Aorta (tissue), 5 donors: ENCODE measurements at regions not wholly inside any gene's neighbourhood (a gene's known extent, or its start where the extent isn't known, plus 50 kb on each side); places are given as distances from the start of the nearest gene placed in this dataset.

ENCODE experiments used
- ATAC-seq: fragments of 200-7000 bp; cut with Tn5 transposase; one replicate; pipeline ENCODE4 v1.9.1; 2022; ENCODE audit warnings: moderate library complexity; ENCODE audit not compliant: low FRiP score
- DNase-seq, 2 donors: peaks; one replicate each; pipeline ENCODE4 v3.0.0-alpha.2; 2020
- H3K27ac ChIP-seq, 2 donors: one replicate each; pipeline ENCODE4 v1.5.1; 2013; ENCODE audit warnings: low read length in 2 of 2, mild to moderate bottlenecking in 2 of 2, moderate library complexity in 2 of 2, control low read depth in 1 of 2, inconsistent platforms in 1 of 2, low read depth in 1 of 2
- H3K27me3 ChIP-seq, 2 donors: one replicate each; pipeline ENCODE4 v1.6.1; 2013; ENCODE audit warnings: control low read depth in 1 of 2, low read length in 1 of 2, mild to moderate bottlenecking in 1 of 2, moderate library complexity in 1 of 2; ENCODE audit not compliant: insufficient read depth in 2 of 2, control insufficient read depth in 1 of 2
- H3K36me3 ChIP-seq, 2 donors: one replicate each; pipeline ENCODE4 v1.6.1; 2013; ENCODE audit warnings: control low read depth in 1 of 2, low read length in 1 of 2, mild to moderate bottlenecking in 1 of 2; ENCODE audit not compliant: insufficient read depth in 2 of 2, control insufficient read depth in 1 of 2
- H3K4me1 ChIP-seq, 2 donors: one replicate each; pipeline ENCODE4 v1.6.1; 2013; ENCODE audit warnings: low read length in 2 of 2, control low read depth in 1 of 2, mild to moderate bottlenecking in 1 of 2, moderate library complexity in 1 of 2; ENCODE audit not compliant: insufficient read depth in 2 of 2, control insufficient read depth in 1 of 2
- H3K4me3 ChIP-seq, 2 donors: one replicate each; pipeline ENCODE4 v1.5.1; 2013; ENCODE audit warnings: low read length in 2 of 2, control low read depth in 1 of 2, mild to moderate bottlenecking in 1 of 2
- H3K9me3 ChIP-seq: one replicate; pipeline ENCODE4 v1.6.1; 2013; ENCODE audit warnings: mild to moderate bottlenecking, low read length; ENCODE audit not compliant: control insufficient read depth
- WGBS, 2 donors: extraction: QIAGEN DNeasy Blood & Tissue Kit; methylation state at CpG; one replicate each; pipeline ENCODE4 v1.1.7; 2013; 5-methylcytosine and 5-hydroxymethylcytosine counted together
- intact Hi-C, 2 donors: fragments of 100-400 bp; cut with DNase I; formaldehyde crosslinking; loops; one replicate each; pipeline versions ENCODE4 v1.14.2 to v1.15.0; 2022
- donor health status: healthy with polysubstance abuse.
- donor health status: Bipolar disorder and iron deficiency.
- donor health status: DM: no; HTN: no; CAD: no.
- donor health status: DM: no; HTN: no; CAD: no.
- donor health status: DM: yes; HTN: yes; CAD: no.

DNA sequence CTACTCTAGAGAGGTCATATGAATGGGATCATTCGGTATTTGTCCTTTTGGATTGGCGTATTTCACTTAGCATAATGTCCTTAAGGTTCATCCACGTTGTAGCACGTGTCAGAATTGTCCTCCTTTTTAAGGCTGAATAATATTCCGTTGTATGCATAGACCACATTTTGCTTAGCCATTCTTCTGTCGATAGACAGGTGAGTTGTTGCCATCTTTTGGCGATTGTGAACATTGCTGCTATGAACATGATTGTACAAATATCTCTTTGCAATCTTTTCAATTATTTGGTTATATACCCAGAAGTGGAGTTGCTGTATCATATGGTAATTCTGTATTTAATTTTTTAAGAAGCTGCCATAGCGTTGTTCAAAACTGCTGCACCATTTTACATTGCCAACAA, 52.4 kb upstream of the GOLGA8J start:
- Histone ChIP-seq H3K9me3 (no peaks in the 10 kb centered on the region), H3K27me3 (no peaks in the 10 kb centered on the region), H3K36me3 (no peaks in the 10 kb centered on the region), H3K27ac (no peak overlapping the region), H3K4me3 (no peak overlapping the region), H3K4me1 (no peaks in the 10 kb centered on the region)
- intact Hi-C loops, result no loop called here
- DNase-seq (no peak), ATAC-seq (no peak)
- 87 to 89% methylated on average over 8 of the region's 8 CpGs for WGBS, 2 donors

GRCh38 chr15:30023798-30024295, 58.9 kb upstream of the GOLGA8J start:
- Histone ChIP-seq H3K4me3 (no peak overlapping the region), H3K36me3 (no peaks in the 10 kb centered on the region), H3K4me1 (peaks cover 0 to 1% of the 10 kb centered on the region in 2 donors), H3K27ac (no peak overlapping the region), H3K27me3 (no peaks in the 10 kb centered on the region), H3K9me3 (no peaks in the 10 kb centered on the region)
- intact Hi-C loops, result no loop called here
- no peak for DNase-seq
- WGBS, 2 donors, result 38 to 40% methylated on average over 6 of the region's 6 CpGs
- no peak for ATAC-seq

DNA sequence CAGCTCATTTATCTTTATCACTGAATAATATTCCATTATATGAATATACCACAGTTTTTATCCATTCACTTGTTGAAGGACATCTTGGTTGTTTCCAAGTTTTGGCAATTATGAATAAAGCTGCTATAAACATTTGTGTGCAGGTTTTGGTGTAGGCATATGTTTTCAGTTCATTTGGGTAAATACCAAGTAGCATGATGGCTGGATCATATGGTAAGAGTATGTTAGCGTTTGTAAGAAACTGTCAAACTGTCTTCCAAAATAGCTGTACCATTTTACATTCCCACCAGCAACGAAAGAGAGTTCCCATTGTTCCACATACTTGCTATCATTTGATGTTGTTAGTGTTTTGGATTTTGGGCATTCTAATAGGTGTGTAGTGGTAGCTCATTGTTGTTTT, 72.0 kb upstream of the GOLGA8J start:
- Histone ChIP-seq H3K9me3 (peaks cover 3% of the 10 kb centered on the region), H3K27ac (no peak overlapping the region), H3K4me1 (no peaks in the 10 kb centered on the region), H3K4me3 (no peak overlapping the region), H3K27me3 (no peaks in the 10 kb centered on the region), H3K36me3 (no peaks in the 10 kb centered on the region)
- intact Hi-C loops, result no loop called here
- DNase-seq (no peak), ATAC-seq (no peak)
- 82 to 90% methylated on average over 2 of the region's 2 CpGs for WGBS, 2 donors

- peaks cover 3% of the 10 kb centered on the region for H3K9me3 ChIP-seq
- intact Hi-C loops, result no loop called here
- DNase-seq (no peak), ATAC-seq (no peak)
- H3K27ac ChIP-seq, result no peak overlapping the region
- H3K27me3 ChIP-seq, result no peaks in the 10 kb centered on the region
- WGBS, 2 donors, result 97 to 98% methylated on average over 1 of the region's 1 CpG
- no peak overlapping the region for H3K4me3 ChIP-seq
- no peaks in the 10 kb centered on the region for H3K4me1 ChIP-seq
- H3K36me3 ChIP-seq, result no peaks in the 10 kb centered on the region
These were observed 74.6 kb upstream of the GOLGA8J start for GRCh38 chr15:30008156-30008555.

- DNase-seq (no peak), ATAC-seq (no peak)
These were observed 81.2 kb upstream of the GOLGA8J start for GRCh38 chr15:30001602-30002001.

DNA sequence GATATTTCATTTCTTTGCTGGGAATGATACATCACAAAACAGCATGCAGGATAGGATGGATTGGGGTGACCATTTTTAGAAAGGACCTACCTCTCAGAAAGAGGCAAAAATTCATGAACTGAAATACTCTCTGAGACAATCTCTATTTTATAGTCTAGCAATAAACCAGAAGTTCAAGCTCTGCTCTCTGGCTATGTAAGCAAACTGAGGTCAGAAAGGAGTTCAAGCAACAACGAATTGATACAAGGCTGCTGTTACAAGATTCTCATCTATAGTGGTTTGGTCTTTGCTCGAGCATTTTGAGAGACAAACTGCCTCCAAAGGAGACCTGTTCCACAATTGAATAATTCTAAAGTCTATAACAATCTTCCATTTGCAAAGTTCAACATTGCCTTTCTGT, 84.7 kb upstream of the GOLGA8J start:
- H3K36me3 ChIP-seq, result no peaks in the 10 kb centered on the region
- no peak overlapping the region for H3K4me3 ChIP-seq
- intact Hi-C loops, result no loop called here
- ATAC-seq, result no peak
- no peak for DNase-seq
- H3K9me3 ChIP-seq, result no peaks in the 10 kb centered on the region
- 88 to 89% methylated on average over 2 of the region's 2 CpGs for WGBS, 2 donors
- no peaks in the 10 kb centered on the region for H3K27me3 ChIP-seq
- no peaks in the 10 kb centered on the region for H3K4me1 ChIP-seq
- H3K27ac ChIP-seq, result no peak overlapping the region

More at GRCh38 chr15:30001602-30002001, 81.2 kb upstream of the GOLGA8J start:
- Histone ChIP-seq H3K4me1 (no peaks in the 10 kb centered on the region), H3K4me3 (no peak overlapping the region), H3K27ac (no peak overlapping the region), H3K27me3 (no peaks in the 10 kb centered on the region), H3K36me3 (no peaks in the 10 kb centered on the region), H3K9me3 (no peaks in the 10 kb centered on the region)
- WGBS, 2 donors, result 60 to 62% methylated on average over 5 of the region's 5 CpGs
- intact Hi-C loops, result no loop called here

- Histone ChIP-seq H3K36me3 (no peaks in the 10 kb centered on the region), H3K27me3 (no peaks in the 10 kb centered on the region), H3K4me1 (no peaks in the 10 kb centered on the region), H3K27ac (no peak overlapping the region), H3K9me3 (no peaks in the 10 kb centered on the region), H3K4me3 (no peak overlapping the region)
- intact Hi-C loops, result no loop called here
- DNase-seq (no peak), ATAC-seq (no peak)
- WGBS, 2 donors, result 86 to 98% methylated on average over 6 of the region's 6 CpGs
These were observed 85.3 kb upstream of the GOLGA8J start for GRCh38 chr15:29997499-29997898.

DNA sequence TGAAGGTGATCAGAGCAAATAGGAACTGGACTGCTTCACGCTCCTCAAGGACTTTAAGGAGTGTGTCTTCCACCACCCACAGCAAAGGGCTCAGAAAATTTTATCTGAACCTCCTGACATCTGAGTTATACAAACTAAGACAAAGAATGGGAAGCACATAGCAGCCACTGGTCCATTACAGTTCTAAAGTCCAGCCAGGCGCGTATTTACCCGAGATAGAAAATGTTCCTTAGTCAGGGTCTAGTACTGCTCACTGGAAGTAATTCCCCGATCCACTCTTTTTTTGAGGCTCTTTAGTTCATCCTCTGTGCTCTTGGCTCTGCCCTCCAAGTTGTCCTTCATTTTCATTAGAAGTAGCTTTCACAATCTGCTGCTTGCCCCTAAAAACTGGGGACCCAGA, 88.5 kb upstream of the GOLGA8J start:
- ATAC-seq, result no peak
- H3K27ac ChIP-seq, result no peak overlapping the region
- H3K4me3 ChIP-seq, result no peak overlapping the region
- intact Hi-C loops, result no loop called here
- 84 to 90% methylated on average over 5 of the region's 5 CpGs for WGBS, 2 donors
- DNase-seq, result no peak
- H3K4me1 ChIP-seq, result no peaks in the 10 kb centered on the region
- no peaks in the 10 kb centered on the region for H3K27me3 ChIP-seq
- H3K9me3 ChIP-seq, result no peaks in the 10 kb centered on the region
- H3K36me3 ChIP-seq, result no peaks in the 10 kb centered on the region

DNA sequence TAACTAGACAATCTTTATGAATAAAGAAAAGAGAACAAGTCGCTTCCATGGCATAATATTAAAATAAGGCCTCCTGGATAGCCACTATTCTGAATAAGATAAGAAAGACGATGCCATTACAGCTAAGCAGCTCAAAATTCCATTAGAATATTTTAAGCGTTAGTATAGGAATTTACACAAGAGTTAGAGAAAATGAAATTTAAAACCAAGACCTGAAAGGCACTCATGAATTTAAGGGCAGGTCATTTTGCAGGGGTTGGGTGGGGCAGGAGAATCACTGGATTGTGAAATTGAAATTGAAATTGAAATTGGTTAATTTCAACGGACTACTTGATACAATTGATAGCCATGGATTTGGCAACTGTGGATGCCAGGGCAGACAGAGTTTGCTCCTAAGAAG, 91.8 kb upstream of the GOLGA8J start:
- Histone ChIP-seq H3K27ac (no peak overlapping the region), H3K4me3 (no peak overlapping the region), H3K27me3 (no peaks in the 10 kb centered on the region), H3K4me1 (no peaks in the 10 kb centered on the region), H3K36me3 (no peaks in the 10 kb centered on the region), H3K9me3 (no peaks in the 10 kb centered on the region)
- WGBS, 2 donors, result 60 to 65% methylated on average over 4 of the region's 4 CpGs
- intact Hi-C loops, result no loop called here
- no peak for DNase-seq
- ATAC-seq, result no peak
